Renal cortical epithelial cell (primary cell): ENCODE measurements at regions not wholly inside any gene's neighbourhood (a gene's known extent, or its start where the extent isn't known, plus 50 kb on each side); places are given as distances from the start of the nearest gene placed in this dataset.

Source experiments
- DNase-seq: peaks from one replicate; pipeline ENCODE4 v3.0.0-alpha.2; 2011; ENCODE audit warnings: low read depth

DNA sequence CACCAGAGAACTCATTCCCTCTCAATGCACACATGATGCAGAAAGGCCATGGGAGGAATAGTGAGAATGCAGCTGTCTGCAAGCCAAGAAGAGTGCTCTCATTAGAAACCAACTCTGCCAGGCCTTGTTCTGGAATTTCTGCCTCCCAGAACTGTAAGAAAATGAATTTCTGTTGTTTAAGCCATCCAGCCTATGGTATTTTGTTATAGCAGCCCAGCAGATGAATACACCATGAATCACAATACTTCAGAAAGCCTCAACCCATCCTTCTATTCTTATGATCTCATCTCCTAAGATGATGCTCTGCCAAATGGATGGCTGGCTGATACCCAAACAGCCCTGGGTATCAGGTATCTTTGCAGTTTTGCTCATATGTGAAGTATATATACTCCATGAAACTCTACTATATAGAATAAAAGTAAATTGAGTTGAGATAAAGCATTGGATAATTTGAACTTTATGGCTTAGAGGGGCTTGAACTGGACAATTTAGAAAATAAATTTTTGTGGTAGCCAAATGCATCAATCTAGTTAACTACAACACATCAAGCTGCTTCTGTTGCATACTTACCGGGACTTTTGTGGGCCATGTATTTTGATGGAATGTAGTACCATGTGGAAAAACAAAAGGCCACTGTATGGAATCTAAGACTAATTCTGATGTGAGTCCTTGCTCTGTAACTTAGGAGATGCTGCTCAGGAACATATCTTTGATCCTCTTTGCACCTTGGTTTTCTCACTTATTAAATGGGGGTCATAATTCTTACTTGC lies 245.9 kb downstream of the HS3ST1 start:
- DNase-seq = no peak

DNA sequence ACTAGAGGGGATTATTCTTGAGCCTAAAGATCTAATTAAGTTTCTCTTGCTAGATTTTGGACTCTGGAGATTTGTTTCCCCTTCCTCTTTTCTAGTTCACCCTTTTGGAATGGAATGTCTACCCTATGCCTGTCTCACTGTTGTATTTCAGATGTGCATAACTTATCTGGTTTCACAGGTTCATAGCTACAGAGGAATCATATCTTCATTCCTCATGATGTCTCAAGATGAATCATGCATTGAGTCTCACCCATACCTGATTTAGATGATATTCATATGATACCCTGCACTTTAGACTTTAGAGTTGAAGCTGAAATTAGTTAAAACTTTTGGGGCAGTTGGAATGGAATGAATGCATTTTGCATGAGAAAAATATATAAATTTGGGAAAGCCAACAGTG lies 246.7 kb downstream of the HS3ST1 start:
- no peak for DNase-seq

DNA sequence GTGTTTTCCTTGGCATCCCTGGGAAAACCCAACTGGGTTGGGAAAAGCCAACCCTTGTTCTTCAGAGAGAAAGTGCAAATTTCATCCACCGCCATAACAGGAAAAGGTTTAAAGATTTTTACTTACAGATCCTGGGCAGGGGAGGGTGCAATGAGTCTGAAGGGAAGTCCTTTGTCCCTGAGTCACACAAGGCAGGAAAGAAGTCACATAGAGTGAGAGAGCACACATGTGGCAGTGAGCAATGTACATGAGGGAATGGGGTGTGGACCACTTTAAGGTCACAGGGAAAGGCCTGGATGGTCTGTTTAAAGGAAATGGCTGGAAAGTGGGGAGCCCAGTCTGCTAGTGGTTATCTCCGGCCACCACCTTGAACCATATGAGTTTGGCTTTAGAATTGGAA lies 248.9 kb downstream of the HS3ST1 start:
- DNase-seq = no peak

DNA sequence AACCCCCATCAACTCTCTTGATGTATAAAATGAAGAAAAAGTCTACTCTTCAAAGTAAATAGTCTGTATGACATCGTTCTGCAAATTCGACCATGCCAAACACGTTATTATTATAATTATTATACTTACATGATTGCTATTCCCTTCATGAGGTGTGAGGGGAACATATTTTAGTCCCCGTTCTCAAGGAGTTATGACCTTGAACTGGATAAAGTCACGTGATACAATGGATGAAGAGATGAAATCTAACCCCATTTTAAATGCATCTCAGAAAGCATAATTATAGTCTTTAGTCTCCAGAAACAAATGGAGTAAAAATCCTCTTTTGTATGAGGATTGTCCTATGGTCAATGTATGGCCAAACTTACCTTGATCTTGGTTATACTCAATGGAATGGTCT lies 250.3 kb downstream of the HS3ST1 start:
- DNase-seq = no peak

DNA sequence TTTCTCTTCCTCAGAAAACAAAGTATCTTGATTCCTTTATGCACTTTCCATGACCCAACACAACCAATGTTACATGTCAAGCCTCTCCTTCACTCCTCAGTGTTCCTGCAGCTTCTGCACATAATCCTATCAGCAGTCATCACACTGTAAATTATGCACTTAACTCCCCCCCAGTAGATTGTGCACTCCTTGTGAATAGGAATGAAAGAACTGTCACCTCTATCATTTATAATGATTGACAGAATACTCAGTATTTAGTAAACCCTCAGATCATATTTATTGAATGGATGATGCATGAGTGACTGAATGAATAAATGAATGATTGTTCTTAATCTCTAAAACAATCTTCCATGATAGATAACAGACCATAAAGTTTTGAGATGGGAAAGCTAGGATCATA lies 253.3 kb downstream of the HS3ST1 start:
- no peak for DNase-seq

DNA sequence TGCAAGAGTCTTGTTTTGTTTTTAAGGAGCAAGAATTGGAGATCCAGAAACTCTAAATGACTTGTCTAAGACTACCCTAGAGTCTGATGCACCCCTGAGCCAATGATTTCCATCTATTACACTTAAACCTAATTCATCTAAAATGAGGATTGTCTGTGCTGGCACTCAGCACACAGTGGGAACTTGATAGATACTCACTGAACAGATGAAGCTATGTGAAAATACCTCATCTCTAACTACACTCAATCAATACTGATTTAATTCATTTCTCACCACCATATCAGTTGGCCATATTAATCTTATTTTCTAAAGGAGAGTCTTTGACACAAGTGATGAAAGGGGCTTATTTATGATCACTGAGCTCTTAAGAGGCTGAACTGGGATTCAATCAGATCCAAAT lies 262.1 kb downstream of the HS3ST1 start:
- no peak for DNase-seq

DNA sequence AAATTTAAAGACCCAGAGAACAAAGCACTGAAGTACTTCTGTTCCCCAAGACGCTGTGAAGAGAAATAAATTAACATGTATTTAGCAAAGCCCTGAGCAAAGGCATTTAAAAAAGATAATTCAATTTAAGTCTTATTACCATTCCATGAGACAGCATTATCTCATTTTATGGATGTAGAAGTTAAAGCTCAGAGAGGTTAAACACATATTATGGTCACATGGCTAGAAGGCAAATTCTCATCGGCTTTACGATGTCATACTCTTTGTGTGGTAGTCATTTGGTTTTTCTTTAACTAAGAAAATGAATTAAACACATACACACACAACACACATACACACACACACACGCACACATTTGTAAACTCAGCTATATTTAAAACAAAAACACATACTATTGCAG lies 262.7 kb downstream of the HS3ST1 start:
- no peak for DNase-seq

DNA sequence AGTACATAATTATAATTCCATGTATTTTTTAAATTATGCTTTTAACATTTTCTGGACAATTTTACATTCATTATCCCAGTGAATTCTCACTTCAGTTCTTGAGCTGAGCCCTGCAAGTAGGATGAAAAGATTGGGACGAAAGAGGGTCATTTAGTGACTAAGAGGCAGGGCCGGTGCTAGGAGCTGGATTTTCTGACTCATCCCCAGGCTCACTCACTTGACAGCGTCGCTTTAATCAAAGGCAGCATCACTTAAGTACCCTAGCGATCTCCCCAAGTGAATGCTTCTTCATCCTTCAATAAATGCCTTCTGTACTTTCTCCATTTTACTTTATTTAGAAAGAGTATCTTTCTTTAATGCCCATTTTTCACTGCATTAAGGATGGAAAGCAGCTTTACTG lies 263.6 kb downstream of the HS3ST1 start:
- no peak for DNase-seq

DNA sequence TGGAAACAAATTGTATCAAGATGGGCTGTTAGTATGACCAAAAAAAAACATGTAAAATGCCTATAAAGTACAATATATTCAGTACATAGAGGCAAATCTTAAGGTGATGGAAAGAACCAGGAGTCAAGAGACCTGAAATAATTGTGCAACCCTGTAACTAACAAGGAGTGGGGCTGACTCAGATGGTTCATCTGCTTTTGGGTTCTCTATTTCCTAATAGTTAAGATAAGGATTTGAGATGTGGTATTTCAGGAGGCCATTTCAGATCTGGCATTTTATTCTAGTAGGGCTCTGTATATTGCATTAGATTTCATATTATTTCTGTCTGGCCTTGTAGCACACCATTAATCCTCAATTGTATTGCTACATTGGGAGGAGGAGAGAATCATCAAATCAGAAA lies 268.4 kb downstream of the HS3ST1 start:
- DNase-seq = no peak

DNA sequence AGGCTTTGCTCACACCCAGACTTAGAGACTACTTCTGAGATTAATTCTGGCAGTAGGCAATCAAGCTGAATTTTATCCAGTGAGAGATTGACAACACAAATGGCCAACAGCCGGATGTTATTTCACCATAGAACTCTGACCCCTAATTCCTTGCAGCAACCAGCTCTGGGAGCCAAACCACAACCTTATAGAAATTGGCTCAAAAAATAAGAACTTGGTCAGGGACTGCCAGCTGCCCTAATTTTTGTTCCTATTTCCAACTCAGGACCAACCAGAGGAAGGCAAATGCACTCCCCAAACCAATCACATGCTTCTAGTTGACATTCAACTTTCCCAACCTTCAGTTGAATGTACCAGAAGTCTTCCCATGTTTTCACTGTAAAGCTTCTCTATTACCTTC lies 269.7 kb downstream of the HS3ST1 start:
- no peak for DNase-seq

DNA sequence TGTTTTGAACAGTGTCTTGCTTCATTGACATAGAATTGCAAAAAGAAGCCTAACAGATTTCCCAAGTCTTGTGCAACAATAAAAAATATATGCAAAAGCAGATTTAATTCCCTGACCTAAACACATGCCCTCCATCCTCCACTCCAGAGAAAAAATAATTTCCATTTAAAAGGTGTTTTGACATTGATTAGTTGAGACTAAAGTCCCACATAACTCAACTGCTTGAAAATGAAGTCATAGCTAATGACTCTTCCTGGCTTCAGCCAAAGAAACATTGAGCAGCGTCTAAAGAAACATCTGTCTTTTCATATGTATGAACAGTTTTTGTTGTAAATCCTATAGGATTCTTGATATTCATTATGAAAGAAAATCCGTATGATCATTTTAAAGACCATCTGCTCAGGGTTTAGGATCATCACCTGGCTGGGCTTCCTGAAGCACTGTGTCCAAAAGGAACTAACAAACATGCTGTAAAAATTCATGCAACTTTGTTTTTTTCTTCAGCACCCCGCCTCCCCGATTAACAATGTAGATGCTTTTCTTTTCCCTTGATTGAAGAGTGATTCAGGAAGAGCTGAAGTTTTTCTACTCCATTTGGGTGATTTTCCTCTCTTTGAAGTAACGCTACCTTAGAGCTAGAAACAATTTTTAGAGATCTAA lies 273.4 kb downstream of the HS3ST1 start:
- no peak for DNase-seq

DNA sequence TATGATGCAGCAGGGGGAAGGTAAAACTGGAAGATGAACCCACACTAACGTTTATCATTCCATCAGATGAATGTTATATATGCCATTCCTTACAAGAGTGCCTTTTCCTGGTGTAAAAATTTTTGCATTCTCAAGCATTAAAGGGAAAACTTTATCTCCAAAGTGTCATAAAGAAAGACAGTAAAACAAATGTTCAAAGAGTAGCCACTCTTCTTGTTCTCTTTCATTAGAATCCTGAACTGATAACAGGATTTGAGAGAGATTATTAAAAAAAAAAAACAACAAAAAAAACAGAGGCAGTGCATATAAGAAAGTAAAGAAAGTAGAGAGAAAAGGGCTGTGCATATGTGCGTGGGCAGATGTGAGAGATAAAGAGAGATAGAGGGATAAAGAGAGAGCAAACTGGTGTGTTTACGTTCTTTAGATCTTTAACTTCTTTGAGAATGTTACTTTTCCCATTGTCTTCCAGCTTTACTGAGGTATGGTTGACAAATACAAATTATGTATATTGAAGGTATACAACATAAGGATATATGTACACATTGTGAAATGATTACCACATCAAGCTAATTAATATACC lies 275.4 kb downstream of the HS3ST1 start:
- DNase-seq = no peak

DNA sequence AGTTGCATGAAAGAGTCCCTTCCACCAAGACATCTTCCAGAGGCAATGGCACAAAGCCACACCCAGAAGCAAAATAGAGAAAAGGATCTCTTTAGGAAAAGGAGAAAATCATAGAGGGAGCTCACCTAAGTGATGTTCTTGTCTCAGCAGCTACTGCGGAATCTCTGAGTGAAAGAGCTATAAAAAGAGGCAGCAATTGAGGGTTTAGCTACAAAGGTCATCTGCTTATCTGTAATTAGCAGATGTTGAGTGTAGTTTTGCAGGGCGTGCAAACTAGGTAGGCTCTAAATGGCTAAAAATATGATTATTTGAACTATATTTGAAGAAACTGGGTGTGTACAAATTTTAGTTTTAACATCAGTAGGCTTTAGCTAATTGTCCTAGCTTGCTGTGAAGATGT lies 276.0 kb downstream of the HS3ST1 start:
- no peak for DNase-seq

DNA sequence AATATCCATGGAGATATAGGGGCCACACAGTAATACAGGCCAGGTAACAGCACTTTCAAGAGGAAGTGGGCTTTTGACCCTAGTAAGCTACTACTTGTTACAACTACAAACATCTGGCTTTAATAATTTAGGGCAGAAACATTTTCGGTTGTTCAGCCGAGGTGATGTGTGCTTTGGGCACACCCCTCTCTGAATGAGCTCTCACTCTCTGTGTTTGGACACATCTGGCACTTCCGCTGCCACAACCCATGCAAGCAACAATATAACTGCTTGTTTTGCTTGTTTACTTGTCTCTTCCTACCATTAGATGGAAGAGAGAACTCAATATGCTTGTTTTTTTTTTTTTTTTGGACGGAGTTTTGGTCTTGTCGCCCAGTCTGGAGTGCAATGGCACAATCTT lies 277.2 kb downstream of the HS3ST1 start:
- DNase-seq = no peak

DNA sequence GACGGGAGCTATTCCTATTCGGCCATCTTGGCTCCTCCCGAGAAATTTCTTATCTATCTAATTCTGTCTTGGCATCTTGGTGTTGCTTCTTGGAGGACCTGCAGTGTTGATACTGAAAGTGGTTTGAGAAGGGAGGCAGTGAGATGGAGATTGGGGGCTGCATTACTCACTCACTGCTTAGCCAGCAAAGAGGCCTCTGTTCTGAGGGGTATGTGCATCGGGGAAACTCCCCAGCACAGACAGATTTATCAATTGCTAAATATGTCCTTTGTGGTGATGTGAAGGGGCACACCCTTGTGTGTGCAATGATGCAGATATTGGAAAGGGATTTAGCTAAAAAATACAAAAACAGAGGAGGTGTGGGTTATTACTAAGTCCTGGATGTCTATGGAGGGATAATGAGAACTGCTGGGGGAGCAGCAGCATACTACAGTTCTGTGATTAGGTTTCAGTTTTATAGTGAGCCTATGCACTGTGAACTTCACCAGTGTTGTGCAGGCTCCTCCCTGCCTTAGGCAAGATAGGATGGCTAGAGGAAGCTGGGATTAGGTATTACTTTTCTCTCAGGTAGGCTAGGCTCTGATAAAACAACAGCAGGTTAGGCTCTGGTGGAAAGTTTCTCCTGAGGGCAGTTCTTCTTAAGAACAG lies 279.0 kb downstream of the HS3ST1 start:
- no peak for DNase-seq

DNA sequence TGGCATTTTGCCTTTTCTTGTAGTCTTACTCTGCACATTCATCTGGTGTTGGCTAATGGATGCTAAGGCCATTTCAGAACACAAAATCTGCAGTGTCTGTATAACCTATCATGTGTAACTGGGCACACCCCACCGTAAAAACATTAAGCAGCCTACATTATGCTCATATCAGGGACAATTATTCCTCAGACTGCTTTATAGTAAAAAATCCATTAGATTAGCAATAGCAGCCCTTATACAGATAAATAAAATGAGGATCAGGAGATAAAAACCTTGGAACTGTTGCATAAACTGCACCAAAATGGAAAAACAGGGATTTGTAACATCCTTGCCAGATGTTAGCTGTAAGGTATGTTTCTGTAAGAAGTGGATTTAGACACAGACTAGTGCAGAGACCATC lies 288.8 kb downstream of the HS3ST1 start:
- DNase-seq = no peak

DNA sequence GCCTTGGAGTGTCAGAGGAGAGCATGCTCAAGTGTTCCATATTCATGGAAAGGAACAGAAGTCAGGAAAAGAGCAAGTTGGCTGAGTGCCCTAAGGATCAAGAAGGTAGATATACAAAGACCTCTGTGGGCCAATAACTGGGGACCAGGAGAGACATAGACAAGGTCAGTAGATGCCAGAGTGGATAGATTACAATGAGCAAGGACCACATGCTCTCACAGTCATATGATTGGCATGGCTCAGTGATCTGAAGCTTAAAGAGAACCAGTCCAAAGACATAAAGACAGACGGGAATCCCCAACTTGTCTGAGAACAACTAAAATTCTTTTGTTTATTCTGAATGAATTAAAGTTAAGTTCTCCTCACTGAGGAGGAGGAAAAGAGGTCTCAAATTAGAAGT lies 289.7 kb downstream of the HS3ST1 start:
- DNase-seq = no peak

DNA sequence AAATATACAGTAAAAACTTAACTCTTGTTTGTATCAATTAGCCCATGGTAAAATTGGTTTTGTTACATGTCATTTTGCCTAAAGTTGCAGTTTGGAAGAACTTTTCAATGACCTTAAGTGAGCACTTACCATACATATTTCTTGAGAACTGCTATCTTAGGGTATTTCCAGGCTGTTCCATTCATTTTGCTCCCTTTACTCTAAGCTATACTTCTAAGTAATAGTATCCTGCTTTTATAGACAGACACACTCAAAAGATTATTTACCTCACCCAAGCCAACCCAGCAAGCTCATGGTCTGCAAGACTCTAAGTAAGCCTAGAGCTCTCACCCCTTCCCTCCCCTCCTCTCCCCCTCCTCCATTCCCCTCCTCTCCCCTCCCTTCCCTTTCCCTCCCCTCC lies 294.0 kb downstream of the HS3ST1 start:
- no peak for DNase-seq

DNA sequence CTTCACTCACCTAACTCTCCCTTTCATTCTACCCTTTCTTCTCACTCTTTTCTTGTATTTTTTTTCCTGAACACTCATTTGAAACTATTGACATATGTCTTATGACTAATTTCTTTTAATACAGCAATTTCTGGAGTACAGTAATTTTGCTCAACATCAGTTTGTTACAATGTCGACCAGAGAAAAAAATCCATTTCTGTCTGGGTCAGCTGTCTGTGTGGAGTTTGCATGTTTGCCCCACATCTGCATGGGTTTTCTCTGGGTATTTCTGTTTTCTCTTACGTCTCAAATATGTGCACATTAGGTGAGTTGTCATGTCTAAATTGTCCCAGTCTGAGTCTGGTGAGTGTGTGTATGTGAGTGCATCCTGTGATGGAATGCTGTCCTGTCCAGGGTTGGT lies 294.8 kb downstream of the HS3ST1 start:
- no peak for DNase-seq

DNA sequence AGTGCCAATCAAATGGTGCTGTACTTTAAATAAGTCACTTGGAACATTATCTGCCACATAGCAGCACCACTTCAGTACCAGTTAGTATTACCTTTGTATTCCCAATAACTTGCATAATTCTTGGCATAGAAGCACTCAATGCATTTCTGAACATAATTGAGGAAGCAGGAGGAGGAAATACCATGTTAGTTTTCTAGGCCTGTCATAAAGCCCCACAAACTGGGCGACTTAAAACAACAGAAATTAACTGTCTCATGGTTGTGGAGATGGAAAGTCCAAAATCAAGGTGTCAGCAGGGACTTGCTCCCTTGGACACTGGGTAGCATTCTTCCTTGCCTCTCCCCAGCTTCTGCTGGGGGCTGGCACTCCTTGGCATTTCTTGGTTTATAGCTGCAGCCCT lies 296.2 kb downstream of the HS3ST1 start:
- no peak for DNase-seq

DNA sequence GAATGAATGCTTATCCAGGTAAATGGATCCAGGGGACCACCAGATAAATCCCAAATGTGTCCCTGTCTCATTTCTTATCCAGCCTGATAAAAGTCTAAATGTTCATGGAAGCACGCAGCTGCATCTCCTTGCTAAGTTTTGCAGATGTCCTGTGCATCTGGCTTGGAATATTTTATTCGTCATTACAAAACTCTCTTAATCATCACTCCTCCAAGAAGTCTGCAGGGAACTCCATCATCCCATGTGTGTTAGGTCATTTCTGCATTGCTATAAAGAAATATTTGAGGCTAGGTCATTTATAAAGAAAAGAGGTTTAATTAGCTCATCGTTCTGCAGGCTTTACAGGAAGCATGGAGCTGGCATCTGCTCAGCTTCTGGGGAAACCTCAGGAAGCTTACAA lies 297.2 kb downstream of the HS3ST1 start:
- DNase-seq = no peak

DNA sequence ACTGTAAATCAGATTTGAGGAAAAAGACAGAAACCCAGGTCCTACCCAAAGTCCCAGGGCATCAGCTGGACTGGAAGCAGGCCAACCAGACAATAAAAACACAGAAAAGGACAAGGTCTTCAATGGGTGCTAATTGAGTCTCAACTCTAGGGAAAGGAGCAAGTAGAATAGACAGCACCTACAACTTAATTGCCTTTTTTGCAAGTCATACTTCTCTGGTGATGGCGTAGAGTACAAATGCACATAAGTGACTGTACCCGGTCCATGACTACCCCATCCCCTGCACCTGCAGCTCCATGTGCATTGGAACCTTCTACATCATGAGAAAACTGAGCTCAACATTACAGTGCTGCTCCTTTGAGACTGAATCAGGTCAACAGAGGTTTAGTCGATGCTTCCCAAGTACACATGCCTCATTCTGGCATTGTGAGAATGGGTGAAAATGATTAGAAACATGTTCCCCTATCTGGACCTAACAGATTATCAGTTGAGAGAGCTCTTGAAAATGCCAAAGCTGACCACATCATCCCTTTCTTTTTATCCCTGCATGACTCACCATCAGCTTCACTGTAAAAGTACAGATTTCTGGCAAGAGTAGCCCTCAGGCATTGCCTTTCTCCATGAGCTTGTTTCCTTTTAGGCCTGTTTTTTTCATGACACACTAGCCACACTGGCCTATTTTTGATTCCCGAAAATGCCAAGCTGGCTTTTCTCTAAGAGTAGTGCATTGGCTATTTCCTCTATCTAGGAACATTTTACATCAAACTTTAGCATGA lies 298.3 kb downstream of the HS3ST1 start:
- DNase-seq = no peak
